ENCODE measurements at regions not wholly inside any gene's neighbourhood (a gene's known extent, or its start where the extent isn't known, plus 50 kb on each side); places are given as distances from the start of the nearest gene placed in this dataset.

DNA sequence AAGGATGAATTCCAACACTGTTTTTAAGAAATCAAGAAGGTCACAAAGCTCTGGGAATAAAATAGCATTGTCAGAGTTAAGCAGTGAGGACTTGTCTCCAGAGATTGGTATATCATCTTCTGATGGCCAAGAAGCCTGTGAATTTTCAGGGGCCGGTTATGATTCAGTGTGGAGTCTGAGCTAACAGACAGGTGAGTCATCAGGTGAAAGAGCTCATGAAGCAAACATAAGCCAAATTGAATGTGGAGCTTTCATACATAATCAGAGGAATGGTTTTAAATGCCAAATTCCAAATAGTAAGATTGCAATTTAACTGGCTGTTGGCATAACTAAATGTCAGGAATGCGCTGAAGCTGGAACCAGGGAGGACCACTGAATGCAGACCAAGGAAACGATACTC lies 494.2 kb downstream of the MTRR start:
- no peaks in the 10 kb centered on the region for H3K36me3 ChIP-seq
- no peaks in the 10 kb centered on the region for H3K9me3 ChIP-seq
- H3K27me3 ChIP-seq, result no peaks in the 10 kb centered on the region
- H3K4me1 ChIP-seq, result no peaks in the 10 kb centered on the region
- no peak overlapping the region for H3K4me3 ChIP-seq
- TF ChIP-seq, protein P1, sequence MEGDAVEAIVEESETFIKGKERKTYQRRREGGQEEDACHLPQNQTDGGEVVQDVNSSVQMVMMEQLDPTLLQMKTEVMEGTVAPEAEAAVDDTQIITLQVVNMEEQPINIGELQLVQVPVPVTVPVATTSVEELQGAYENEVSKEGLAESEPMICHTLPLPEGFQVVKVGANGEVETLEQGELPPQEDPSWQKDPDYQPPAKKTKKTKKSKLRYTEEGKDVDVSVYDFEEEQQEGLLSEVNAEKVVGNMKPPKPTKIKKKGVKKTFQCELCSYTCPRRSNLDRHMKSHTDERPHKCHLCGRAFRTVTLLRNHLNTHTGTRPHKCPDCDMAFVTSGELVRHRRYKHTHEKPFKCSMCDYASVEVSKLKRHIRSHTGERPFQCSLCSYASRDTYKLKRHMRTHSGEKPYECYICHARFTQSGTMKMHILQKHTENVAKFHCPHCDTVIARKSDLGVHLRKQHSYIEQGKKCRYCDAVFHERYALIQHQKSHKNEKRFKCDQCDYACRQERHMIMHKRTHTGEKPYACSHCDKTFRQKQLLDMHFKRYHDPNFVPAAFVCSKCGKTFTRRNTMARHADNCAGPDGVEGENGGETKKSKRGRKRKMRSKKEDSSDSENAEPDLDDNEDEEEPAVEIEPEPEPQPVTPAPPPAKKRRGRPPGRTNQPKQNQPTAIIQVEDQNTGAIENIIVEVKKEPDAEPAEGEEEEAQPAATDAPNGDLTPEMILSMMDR (IDR thresholded peaks at IDR 0.05), result no peak
- no peak for TF ChIP-seq POLR2A (IDR thresholded peaks at IDR 0.05)
- ATAC-seq (no peak), DNase-seq (no peak)
- intact Hi-C loops (cut with DNase I), result no loop called here
- WGBS, 4 donors, result 81 to 90% (median 88%) methylated on average over 3 of the region's 3 CpGs
- H3K27ac ChIP-seq, result no peak overlapping the region

DNA sequence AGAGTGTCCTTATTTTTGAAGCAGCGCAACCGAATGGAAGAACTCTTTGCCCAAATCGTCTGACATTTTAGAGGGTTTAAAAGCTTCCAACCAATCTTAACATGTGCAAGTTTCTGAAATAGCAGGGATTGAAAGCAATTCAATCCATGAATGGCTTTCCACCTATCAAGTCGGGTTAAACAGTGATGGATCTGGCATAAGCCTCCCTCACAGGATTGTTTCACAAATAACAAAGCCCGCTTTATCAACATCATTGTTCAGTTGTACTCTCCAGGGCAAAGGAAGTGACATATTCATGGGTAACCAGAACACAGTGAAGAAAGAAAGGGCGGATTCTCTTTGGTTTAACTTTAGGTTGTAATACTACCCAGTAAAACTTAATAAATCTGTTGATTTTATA lies 497.3 kb downstream of the MTRR start:
- no peak for DNase-seq
- ATAC-seq, result no peak
- H3K27ac ChIP-seq, result no peak overlapping the region
- intact Hi-C loops (cut with DNase I), result no loop called here
- no peaks in the 10 kb centered on the region for H3K27me3 ChIP-seq
- no peaks in the 10 kb centered on the region for H3K36me3 ChIP-seq
- no peaks in the 10 kb centered on the region for H3K9me3 ChIP-seq
- no peak overlapping the region for H3K4me3 ChIP-seq
- TF ChIP-seq POLR2A (IDR thresholded peaks at IDR 0.05), result no peak
- H3K4me1 ChIP-seq, result no peaks in the 10 kb centered on the region
- WGBS, 4 donors, result 60 to 68% (median 63%) methylated on average over 6 of the region's 6 CpGs

DNA sequence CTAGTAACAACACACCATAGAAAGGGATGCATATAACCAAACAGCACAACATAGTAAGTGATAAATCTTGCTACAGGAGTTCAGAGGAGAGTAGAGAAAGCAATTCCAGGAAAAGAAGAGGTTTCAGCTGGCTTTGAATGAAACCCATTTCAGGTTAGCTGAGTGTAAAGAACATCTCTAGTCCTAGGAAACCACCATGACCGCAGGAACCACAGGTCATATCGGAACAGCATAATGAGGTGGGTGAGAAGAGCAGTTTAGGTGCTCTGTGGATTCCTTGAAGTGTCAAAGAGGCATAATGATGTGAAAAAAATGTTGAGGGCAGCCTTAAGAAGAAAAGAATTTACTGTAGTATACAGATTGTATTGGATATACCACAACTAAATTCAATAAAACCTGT lies 507.5 kb downstream of the MTRR start:
- no peak overlapping the region for H3K27ac ChIP-seq
- H3K36me3 ChIP-seq, result no peaks in the 10 kb centered on the region
- intact Hi-C loops (cut with DNase I), result no loop called here
- 71 to 93% (median 80%) methylated on average over 2 of the region's 2 CpGs for WGBS, 4 donors
- H3K27me3 ChIP-seq, result no peaks in the 10 kb centered on the region
- no peaks in the 10 kb centered on the region for H3K4me1 ChIP-seq
- DNase-seq, result no peak
- no peak for ATAC-seq
- TF ChIP-seq, protein P1 (IDR thresholded peaks at IDR 0.05), result no peak
- no peak for TF ChIP-seq POLR2A (IDR thresholded peaks at IDR 0.05)
- no peak overlapping the region for H3K4me3 ChIP-seq
- H3K9me3 ChIP-seq, result peaks cover 0 to 3% (median 0%) of the 10 kb centered on the region in 12 donors

DNA sequence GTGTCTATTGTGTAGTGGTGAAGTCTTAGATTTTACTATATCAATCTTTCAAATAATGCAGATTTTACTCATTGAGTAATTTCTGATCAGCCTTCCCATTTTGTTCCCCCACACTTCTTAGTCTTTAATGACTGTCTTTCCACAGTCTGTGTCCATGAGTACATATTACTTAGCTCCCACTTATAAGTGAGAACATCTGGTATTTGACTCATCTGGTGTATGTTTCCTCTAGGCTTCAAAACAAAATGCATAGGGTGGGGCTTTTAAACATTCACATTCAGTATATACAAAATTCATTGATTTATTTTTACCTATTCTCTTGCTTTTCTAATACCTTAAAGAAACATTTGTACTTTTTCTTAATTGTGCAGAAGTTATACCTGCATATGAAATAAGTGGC lies 513.0 kb downstream of the MTRR start:
- no peak for DNase-seq
- Histone ChIP-seq H3K36me3 (no peaks in the 10 kb centered on the region), H3K4me3 (no peak overlapping the region), H3K9me3 (peaks cover 0 to 3% (median 0%) of the 10 kb centered on the region in 12 donors), H3K27ac (no peak overlapping the region), H3K4me1 (no peaks in the 10 kb centered on the region), H3K27me3 (no peaks in the 10 kb centered on the region)
- TF ChIP-seq, protein P1 (IDR thresholded peaks at IDR 0.05), result no peak
- TF ChIP-seq POLR2A (IDR thresholded peaks at IDR 0.05), result no peak
- intact Hi-C loops (cut with DNase I), result no loop called here
- ATAC-seq, result no peak

DNA sequence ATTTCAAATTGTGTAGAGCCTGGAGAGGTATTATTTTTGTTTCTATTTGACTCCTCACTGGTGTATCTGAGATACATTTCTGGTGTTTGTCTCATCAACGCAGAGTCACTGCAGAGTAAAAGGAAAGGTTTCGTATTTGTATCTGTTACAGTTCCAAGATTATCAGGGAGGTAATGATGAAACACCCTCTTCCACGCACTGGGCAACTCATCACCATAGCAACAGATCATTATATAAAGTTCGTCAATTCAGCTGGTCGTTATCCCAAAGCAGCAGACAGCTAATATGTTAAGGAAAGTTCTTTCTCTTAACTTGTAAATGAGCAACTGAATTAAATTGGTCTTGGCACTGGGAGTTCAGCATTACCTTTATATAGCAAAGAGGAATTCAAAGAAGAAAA lies 513.5 kb downstream of the MTRR start:
- 68 to 78% (median 74%) methylated on average over 5 of the region's 5 CpGs for WGBS, 4 donors
- Histone ChIP-seq H3K4me3 (no peak overlapping the region), H3K36me3 (no peaks in the 10 kb centered on the region), H3K4me1 (no peaks in the 10 kb centered on the region), H3K9me3 (peaks cover 0 to 3% (median 0%) of the 10 kb centered on the region in 12 donors), H3K27me3 (no peaks in the 10 kb centered on the region), H3K27ac (no peak overlapping the region)
- no peak for TF ChIP-seq POLR2A (IDR thresholded peaks at IDR 0.05)
- TF ChIP-seq, protein P1 (IDR thresholded peaks at IDR 0.05), result no peak
- DNase-seq, result no peak
- intact Hi-C loops (cut with DNase I), result no loop called here
- no peak for ATAC-seq

Data from heart left ventricle (tissue), 16 donors.